ENCODE measurements at regions not wholly inside any gene's neighbourhood (a gene's known extent, or its start where the extent isn't known, plus 50 kb on each side); places are given as distances from the start of the nearest gene placed in this dataset.

DNA sequence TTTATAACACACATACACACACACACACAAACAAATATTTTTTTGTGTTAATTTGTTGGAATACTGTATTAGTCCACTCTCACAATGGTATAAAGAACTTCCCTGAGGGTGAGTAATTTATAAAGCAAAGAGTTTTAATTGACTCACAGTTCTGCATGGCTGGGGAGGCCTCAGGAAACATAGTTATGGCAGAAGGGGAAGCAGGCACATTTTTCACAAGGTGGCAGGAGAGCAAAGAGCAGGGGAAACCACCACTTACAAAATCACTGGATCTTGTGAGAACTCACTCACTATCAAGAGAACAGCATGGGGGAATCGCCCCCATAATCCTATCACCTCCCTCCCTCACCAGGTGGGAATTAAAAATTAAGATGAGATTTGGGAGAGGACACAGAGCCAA is 205.4 kb upstream of the PTPRD start:
- ChIA-PET POLR2A (no interaction called here), CTCF (no interaction called here)
- TF ChIP-seq CTCF (IDR thresholded peaks at IDR 0.05; ENCODE audit: insufficient read depth, low read length, missing control alignments): no peak
- no peak for DNase-seq (ENCODE audit: low read depth, low spot score)
- no peak overlapping the region for H3K4me3 ChIP-seq (ENCODE audit: low read depth, low read length)

GRCh38 chr9:10835791-10836463 is 223.1 kb upstream of the PTPRD start:
- H3K4me3 ChIP-seq (ENCODE audit: low read depth, low read length): no peak overlapping the region
- DNase-seq (ENCODE audit: low read depth, low spot score): no peak
- TF ChIP-seq CTCF (IDR thresholded peaks at IDR 0.05; ENCODE audit: insufficient read depth, low read length, missing control alignments): no peak
- CTCF ChIA-PET: no interaction called here
- POLR2A ChIA-PET: no interaction called here

DNA sequence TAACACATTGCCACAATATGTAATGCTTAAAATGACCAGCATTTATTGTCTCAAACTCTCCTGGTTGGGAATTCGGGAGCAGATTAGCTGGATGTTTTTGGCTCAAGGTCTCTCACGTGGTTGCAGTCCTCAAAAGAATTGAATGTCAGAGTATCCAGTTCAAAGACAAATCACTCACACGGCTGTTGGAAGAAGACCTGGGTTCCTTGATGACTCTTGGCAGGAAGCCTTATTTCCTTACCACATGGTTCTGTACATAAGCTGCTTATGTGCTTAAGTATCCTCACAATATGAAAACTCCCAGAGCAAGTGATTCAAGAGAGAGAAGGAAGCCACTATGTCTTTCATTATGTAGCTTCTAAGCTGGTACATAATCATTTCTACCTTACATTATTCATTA is 230.3 kb upstream of the PTPRD start:
- CTCF ChIA-PET: no interaction called here
- POLR2A ChIA-PET: no interaction called here
- no peak overlapping the region for H3K4me3 ChIP-seq (ENCODE audit: low read depth, low read length)
- no peak for DNase-seq (ENCODE audit: low read depth, low spot score)
- no peak for TF ChIP-seq CTCF (IDR thresholded peaks at IDR 0.05; ENCODE audit: insufficient read depth, low read length, missing control alignments)

DNA sequence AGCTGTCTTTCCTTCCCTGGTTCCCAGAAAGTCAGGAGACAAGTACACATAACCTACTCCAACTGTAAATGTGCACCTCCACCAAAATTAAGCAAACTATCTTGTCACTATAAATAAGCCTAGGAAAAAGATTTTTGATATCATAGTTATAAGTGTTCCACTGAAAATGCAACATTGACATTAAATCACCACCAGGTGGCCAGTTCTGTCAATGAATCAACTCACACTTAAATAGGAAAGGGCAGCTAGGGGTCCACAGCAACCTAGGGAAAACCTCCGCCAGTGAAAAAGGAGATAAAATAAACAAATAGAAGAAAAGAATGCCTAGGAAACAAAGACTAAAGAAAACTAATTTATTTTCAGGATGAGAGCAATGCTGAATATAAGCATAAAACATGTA is 243.0 kb upstream of the PTPRD start:
- H3K4me3 ChIP-seq (ENCODE audit: low read depth, low read length): no peak overlapping the region
- ChIA-PET CTCF (no interaction called here), POLR2A (no interaction called here)
- DNase-seq (ENCODE audit: low read depth, low spot score): no peak
- no peak for TF ChIP-seq CTCF (IDR thresholded peaks at IDR 0.05; ENCODE audit: insufficient read depth, low read length, missing control alignments)

DNA sequence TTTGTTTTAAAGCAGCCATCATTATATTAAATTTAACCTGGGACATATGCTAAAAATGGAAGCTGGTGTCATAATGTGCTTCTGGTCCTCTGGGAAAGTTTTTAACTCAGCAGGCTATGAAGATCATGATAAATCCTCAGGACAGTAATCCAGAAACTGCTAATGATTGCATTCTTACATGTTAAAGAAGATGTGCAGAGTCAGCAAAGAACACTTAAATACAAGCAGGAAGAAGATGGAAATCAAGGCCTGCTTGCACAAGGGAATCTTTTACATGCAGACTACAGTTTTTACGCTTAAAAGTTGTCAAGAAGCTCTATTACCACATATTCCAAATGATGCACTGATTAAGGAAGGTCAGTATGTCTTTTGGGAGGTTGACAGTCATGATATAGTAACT is 246.0 kb upstream of the PTPRD start:
- CTCF ChIA-PET: no interaction called here
- DNase-seq (ENCODE audit: low read depth, low spot score): no peak
- TF ChIP-seq CTCF (IDR thresholded peaks at IDR 0.05; ENCODE audit: insufficient read depth, low read length, missing control alignments): no peak
- H3K4me3 ChIP-seq (ENCODE audit: low read depth, low read length): no peak overlapping the region
- POLR2A ChIA-PET: no interaction called here

DNA sequence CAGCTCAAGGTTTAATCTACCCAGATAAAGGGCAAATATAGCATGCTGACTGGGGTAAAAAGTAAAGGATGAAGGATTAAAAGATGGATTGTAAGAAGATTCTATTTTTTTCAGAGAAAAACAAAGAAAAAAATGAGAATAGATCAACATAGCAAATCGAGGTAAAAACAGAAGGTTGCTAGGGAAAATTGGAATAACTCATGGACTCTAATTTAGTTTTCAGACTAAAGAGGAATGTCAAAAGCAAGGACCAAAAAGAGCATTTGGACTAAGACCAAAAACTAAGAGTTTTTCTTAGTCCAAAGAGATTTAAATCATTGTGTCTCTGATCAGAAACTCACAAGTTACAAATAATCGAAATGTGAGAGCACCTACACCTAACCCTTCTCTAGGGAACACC is 250.7 kb upstream of the PTPRD start:
- POLR2A ChIA-PET: no interaction called here
- no peak for TF ChIP-seq CTCF (IDR thresholded peaks at IDR 0.05; ENCODE audit: insufficient read depth, low read length, missing control alignments)
- CTCF ChIA-PET: no interaction called here
- H3K4me3 ChIP-seq (ENCODE audit: low read depth, low read length): no peak overlapping the region
- DNase-seq (ENCODE audit: low read depth, low spot score): no peak

Measured in AG04449 (cell line).